Activated naive CD8-positive, alpha-beta T cell treated with anti-CD3 and anti-CD28 coated beads for 36 hours (primary cell): ENCODE measurements at regions not wholly inside any gene's neighbourhood (a gene's known extent, or its start where the extent isn't known, plus 50 kb on each side); places are given as distances from the start of the nearest gene placed in this dataset.

Experiments
- DNase-seq: peaks from one replicate; pipeline ENCODE4 v3.0.0; 2021
- H3K27ac Mint-ChIP-seq: one replicate; pipeline ENCODE4 v1.8.0; 2022; ENCODE audit warnings: mild to moderate bottlenecking, moderate library complexity, mixed read lengths
- H3K27me3 Mint-ChIP-seq: one replicate; pipeline ENCODE4 v1.8.0; 2022; ENCODE audit warnings: mild to moderate bottlenecking, mixed read lengths
- H3K36me3 Mint-ChIP-seq: one replicate; pipeline ENCODE4 v1.8.0; 2021; ENCODE audit warnings: mild to moderate bottlenecking, mixed read lengths
- H3K4me1 Mint-ChIP-seq: one replicate; pipeline ENCODE4 v1.8.0; 2021; ENCODE audit warnings: mixed read lengths
- H3K4me3 Mint-ChIP-seq: one replicate; pipeline ENCODE4 v1.8.0; 2022; ENCODE audit warnings: mild to moderate bottlenecking, moderate library complexity, mixed read lengths
- H3K9me3 Mint-ChIP-seq: one replicate; pipeline ENCODE4 v1.8.0; 2022; ENCODE audit warnings: mixed read lengths

DNA sequence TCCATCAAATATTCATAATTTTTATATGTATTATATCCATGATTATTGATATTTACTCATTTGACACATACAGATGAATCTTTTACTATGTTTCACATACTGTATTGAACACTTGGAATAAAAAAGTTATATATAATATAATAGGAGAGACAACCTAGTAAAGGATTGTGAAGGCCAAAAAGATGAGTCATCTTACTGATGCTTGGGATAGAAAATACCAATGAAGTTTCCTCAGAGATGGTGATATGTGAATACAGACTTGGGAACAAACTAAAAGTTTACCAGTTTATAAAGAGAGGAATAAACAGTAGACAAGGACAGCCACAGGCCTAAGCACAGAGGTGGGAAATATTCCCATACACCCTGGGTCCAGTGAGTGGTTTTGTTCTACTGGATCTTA is 743.9 kb upstream of the FLRT2 start:
- Mint-ChIP-seq H3K4me1 (no peaks in the 10 kb centered on the region), H3K9me3 (peaks cover 2% of the 10 kb centered on the region), H3K36me3 (no peaks in the 10 kb centered on the region), H3K27ac (no peak overlapping the region), H3K27me3 (no peaks in the 10 kb centered on the region), H3K4me3 (no peak overlapping the region)
- no peak for DNase-seq

DNA sequence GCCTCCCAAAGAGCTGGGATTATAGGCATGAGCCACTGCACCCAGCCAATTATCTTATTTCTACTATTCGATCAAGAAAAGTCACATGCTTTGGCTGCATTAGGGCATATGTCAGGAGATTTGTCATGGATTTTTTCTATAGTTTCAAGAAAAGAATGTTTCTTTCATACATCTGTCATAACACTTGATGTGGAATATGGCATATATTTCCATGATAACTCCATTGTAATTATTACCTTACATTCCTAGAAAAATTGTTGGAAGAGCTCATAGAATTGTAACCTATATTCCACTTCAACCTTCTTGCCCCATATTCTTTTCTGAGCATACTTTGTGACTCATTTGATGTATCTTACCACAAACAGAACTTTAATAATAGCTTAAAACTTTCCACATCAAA is 740.9 kb upstream of the FLRT2 start:
- no peak for DNase-seq
- H3K4me1 Mint-ChIP-seq = no peaks in the 10 kb centered on the region
- no peaks in the 10 kb centered on the region for H3K36me3 Mint-ChIP-seq
- H3K27ac Mint-ChIP-seq = no peak overlapping the region
- no peaks in the 10 kb centered on the region for H3K27me3 Mint-ChIP-seq
- peaks cover 2% of the 10 kb centered on the region for H3K9me3 Mint-ChIP-seq
- no peak overlapping the region for H3K4me3 Mint-ChIP-seq

DNA sequence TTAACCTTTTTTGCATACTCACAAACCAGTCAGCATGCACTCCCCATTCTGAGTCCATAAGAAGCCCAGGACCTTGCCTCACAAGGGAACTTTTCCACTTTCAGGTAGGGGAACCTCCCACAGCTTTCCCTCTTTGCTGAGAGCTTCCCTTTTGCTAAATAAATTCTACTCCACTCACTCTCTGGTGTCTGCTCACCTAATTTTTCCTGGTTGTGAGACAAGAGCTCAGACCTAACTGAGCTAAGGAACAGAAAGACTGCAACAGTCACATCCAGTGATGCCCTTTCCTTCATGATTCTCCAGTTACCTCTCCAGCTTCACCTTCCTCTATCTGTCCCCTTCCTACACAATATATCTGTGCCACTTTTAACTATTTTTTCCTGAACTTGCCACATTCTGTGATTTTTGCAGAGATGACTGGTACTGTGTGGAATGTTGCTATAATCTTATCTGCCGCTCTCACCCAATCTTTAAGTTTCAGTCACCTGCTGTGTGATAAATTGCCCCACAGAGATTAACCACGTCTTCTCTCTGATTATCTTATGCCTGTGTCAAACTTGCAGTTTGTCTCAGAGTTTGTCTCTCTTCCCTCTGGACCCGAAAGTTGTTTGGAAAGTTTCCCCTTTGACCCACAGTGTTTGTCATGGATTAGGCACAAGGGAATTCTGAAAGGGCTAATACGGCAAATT is 737.1 kb upstream of the FLRT2 start:
- no peaks in the 10 kb centered on the region for H3K4me1 Mint-ChIP-seq
- no peak for DNase-seq
- no peak overlapping the region for H3K27ac Mint-ChIP-seq
- peaks cover 2% of the 10 kb centered on the region for H3K9me3 Mint-ChIP-seq
- H3K4me3 Mint-ChIP-seq = no peak overlapping the region
- no peaks in the 10 kb centered on the region for H3K27me3 Mint-ChIP-seq
- no peaks in the 10 kb centered on the region for H3K36me3 Mint-ChIP-seq

DNA sequence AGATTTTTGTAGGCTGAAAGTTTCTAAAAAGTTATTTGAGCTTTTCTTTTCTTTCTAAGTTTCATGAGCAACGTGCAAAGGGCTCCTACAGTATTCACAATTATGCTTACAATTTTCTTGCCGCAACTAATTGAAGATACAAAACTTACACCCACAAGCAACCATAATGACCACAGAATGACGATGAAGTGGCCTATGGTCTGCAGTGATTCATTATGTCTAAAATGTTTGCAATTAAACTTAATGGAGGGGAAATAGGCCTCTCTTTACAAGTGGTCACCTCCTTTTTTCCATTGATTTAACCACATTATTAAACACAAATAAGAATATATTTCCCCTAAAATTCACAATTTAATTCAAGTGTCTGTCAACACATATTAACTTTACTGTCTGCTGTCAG is 732.6 kb upstream of the FLRT2 start:
- Mint-ChIP-seq H3K4me3 (no peak overlapping the region), H3K9me3 (peaks cover 4% of the 10 kb centered on the region), H3K27me3 (no peaks in the 10 kb centered on the region), H3K27ac (no peak overlapping the region), H3K4me1 (no peaks in the 10 kb centered on the region), H3K36me3 (no peaks in the 10 kb centered on the region)
- DNase-seq = no peak

DNA sequence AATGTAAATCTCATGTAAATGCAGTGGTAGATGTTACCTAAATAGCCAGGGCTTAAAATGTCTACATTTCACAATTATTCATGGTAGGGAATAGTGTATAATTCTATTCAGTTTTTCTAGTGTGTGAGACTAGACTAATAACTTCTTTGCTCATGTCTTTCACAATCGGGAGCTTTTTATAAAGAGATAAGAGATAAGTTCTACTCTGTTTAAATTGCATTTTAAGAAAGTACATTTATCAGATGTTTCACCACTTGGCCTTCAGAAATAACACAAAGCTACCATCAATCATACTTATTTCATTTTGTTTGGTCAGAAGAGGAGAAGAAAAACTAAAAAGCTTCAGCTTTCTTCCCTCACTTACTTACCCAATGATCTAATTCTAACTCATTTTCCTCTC is 725.5 kb upstream of the FLRT2 start:
- no peak for DNase-seq
- no peaks in the 10 kb centered on the region for H3K9me3 Mint-ChIP-seq
- H3K36me3 Mint-ChIP-seq = no peaks in the 10 kb centered on the region
- H3K4me3 Mint-ChIP-seq = no peak overlapping the region
- H3K27me3 Mint-ChIP-seq = no peaks in the 10 kb centered on the region
- H3K4me1 Mint-ChIP-seq = no peaks in the 10 kb centered on the region
- H3K27ac Mint-ChIP-seq = no peak overlapping the region

DNA sequence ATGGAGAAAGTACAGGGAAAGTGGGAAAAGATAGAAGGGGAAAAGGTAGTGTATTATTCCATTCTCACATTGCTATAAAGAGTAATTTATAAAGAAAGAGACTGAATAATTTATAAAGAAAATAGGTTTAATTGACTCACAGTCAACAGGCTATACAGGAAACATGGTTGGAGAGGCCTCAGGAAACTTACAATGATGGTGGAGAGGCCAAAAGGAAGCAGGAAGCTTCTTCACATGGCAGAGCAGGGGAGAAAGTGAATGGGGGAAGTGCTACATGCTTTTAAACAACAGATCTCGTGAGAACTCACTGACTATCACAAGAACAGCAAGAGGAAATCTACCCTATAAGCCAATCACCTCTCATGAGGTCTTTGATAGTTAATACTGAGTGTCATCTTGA is 725.0 kb upstream of the FLRT2 start:
- Mint-ChIP-seq H3K9me3 (peaks cover 2% of the 10 kb centered on the region), H3K27me3 (no peaks in the 10 kb centered on the region), H3K36me3 (no peaks in the 10 kb centered on the region), H3K4me3 (no peak overlapping the region), H3K4me1 (no peaks in the 10 kb centered on the region), H3K27ac (no peak overlapping the region)
- DNase-seq = no peak

DNA sequence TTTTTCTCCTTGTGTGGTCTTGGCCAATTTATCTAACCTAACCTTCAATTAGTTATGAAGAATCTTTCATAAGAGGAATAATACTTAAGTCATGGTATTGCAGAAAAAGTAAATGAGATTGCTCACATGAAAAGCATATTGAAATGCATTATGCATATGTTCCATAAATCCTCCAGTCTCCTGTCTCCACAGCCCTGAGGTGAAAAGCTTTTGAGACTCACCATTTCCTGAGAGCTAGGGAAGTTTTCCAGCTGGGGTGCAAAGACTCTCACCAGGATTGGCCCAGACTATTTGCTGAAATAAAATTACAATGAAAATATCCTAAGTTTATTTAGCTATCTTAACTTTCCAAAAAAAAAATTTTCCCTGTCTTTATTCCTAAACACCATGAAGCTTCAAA is 723.8 kb upstream of the FLRT2 start:
- no peaks in the 10 kb centered on the region for H3K27me3 Mint-ChIP-seq
- peaks cover 4% of the 10 kb centered on the region for H3K9me3 Mint-ChIP-seq
- no peak overlapping the region for H3K27ac Mint-ChIP-seq
- no peaks in the 10 kb centered on the region for H3K4me1 Mint-ChIP-seq
- no peak for DNase-seq
- no peak overlapping the region for H3K4me3 Mint-ChIP-seq
- H3K36me3 Mint-ChIP-seq = no peaks in the 10 kb centered on the region

DNA sequence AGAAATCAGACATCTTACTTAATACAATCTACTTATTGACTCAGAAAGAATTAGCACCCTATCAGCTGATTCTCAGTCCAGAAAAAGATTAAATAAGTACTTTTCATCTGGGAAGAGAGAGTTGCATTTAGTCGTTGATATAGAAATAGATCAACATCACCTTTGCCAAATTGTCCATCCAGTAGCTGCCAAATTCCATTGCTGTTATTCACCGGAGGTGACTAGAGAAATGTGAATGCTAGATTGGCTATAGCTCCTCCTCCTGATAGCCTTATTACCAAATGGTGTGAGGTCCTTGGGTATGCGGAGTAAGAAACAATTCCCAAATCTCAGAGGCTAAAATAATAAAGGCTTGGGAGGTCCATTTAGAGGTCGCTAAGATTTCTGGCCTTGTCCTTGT is 723.3 kb upstream of the FLRT2 start:
- H3K27ac Mint-ChIP-seq = no peak overlapping the region
- peaks cover 5% of the 10 kb centered on the region for H3K9me3 Mint-ChIP-seq
- no peaks in the 10 kb centered on the region for H3K27me3 Mint-ChIP-seq
- H3K36me3 Mint-ChIP-seq = no peaks in the 10 kb centered on the region
- H3K4me1 Mint-ChIP-seq = no peaks in the 10 kb centered on the region
- H3K4me3 Mint-ChIP-seq = no peak overlapping the region
- no peak for DNase-seq

DNA sequence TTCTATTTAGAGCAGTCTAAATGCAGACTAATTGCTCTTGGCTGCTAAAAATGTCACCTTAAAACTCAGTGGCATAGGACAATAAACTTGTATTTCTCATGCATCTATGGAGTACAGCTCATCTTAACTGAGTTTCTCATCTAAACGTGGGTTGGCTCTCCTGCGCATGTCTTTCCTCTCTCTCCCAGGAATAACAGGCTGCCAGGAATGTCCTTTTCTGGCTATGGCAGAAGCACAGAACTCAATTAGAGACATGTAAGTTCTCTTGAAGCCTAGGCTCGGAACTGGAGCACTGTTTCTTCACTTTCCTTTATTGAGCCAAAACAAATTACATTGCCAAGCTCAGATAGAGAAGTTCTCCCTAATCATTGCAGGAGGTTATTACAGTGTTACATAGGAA is 722.3 kb upstream of the FLRT2 start:
- Mint-ChIP-seq H3K27me3 (no peaks in the 10 kb centered on the region), H3K36me3 (no peaks in the 10 kb centered on the region), H3K4me3 (no peak overlapping the region), H3K4me1 (no peaks in the 10 kb centered on the region), H3K27ac (no peak overlapping the region), H3K9me3 (peaks cover 8% of the 10 kb centered on the region)
- no peak for DNase-seq

DNA sequence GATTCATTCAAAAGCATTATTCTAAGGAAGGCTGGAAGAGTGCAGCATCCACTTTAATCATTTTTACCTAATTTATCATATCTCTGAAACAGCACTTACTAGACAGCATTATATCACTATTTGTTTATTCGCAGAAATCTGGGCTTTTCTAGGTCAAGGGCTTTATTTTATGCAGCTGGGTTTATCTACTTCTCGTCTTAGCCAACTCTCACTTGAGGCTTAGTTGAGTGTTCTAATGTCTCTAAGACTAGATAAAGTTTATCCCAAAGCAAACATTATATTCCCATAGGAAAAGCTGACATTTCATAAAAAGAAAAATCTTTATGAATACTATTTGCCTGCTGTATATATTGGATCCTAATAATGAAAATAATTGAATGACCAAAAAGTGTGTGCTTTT is 720.8 kb upstream of the FLRT2 start:
- peaks cover 8% of the 10 kb centered on the region for H3K9me3 Mint-ChIP-seq
- no peaks in the 10 kb centered on the region for H3K4me1 Mint-ChIP-seq
- H3K27ac Mint-ChIP-seq = no peak overlapping the region
- no peak overlapping the region for H3K4me3 Mint-ChIP-seq
- no peaks in the 10 kb centered on the region for H3K36me3 Mint-ChIP-seq
- DNase-seq = no peak
- H3K27me3 Mint-ChIP-seq = no peaks in the 10 kb centered on the region

DNA sequence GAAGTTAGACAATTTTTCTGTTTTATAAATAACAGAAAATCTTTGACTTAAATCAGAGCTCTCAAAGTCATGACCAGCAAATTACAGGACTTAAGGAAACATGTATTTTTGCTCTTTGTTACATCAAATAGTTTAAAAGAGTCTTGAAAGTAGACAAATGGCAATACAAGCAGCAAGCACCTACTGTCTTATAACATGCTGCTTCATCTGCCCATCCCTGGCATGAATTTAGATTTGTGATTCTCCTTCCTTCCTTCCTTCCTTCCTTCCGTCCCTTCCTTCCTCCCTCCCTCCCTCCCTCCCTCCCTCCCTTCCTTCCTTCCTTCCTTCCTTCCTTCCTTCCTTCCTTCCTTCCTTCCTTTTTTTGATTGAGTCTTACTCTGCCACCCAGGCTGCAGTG is 715.6 kb upstream of the FLRT2 start:
- Mint-ChIP-seq H3K36me3 (no peaks in the 10 kb centered on the region), H3K4me3 (no peak overlapping the region), H3K27ac (no peak overlapping the region), H3K9me3 (peaks cover 13% of the 10 kb centered on the region), H3K4me1 (no peaks in the 10 kb centered on the region), H3K27me3 (no peaks in the 10 kb centered on the region)
- DNase-seq = no peak

DNA sequence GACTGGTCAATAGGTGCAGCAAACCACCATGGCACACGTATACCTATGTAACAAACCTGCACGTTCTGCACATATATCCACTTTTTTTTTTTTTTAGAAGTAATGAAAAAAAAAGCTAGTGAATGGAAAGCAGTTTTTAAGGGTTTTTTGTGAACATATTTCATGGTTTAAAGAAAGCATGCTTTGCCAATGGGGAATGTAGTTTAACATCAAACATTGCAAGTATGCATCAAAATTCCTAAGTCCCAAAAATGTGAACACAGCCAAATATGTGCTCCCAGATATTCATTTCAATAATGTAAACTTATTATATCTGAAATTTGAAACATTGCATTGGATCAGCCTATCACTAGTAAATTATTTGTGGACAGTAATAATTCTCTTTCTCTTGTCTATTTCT is 710.4 kb upstream of the FLRT2 start:
- Mint-ChIP-seq H3K9me3 (peaks cover 7% of the 10 kb centered on the region), H3K4me3 (no peak overlapping the region), H3K27ac (no peak overlapping the region), H3K4me1 (no peaks in the 10 kb centered on the region), H3K27me3 (no peaks in the 10 kb centered on the region), H3K36me3 (no peaks in the 10 kb centered on the region)
- no peak for DNase-seq

DNA sequence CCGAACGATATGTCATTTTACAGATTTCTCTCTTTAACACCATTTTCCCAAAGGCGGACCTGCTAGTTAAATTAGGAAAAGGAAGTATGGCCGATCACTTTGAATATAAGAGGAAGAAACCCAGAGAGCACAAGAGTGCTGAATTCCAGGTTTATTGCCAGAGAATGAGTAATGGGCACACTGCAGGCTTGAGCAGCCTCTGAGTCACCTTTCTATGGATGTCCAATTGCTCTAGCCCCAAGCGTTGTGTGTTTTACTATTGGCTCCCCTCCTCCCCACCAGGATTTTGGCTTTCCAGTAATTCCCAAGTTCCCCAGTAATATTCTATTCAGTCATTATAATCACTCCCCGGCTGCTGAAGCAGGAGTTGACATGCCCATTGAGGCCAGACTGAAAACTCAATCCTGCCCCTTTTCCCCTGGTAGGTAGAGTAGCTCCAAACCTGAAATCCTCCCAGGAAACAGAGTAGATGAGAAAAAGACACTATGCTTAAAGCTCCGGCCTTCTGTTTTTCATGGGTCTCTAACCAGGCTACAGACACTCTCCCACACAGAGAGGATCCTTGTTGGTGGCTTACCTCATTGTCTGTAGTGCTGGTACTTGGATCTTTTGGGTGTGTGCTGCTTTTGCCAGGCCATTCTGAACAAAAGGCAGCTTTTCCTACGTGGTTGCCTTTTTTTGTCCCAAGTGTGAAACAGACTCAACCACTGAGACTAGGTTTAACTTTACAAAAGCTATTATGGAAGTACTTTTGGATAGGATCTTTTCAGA is 704.3 kb upstream of the FLRT2 start:
- no peak for DNase-seq
- peaks cover 4% of the 10 kb centered on the region for H3K9me3 Mint-ChIP-seq
- no peaks in the 10 kb centered on the region for H3K36me3 Mint-ChIP-seq
- H3K27ac Mint-ChIP-seq = no peak overlapping the region
- H3K27me3 Mint-ChIP-seq = no peaks in the 10 kb centered on the region
- H3K4me3 Mint-ChIP-seq = no peak overlapping the region
- H3K4me1 Mint-ChIP-seq = no peaks in the 10 kb centered on the region

DNA sequence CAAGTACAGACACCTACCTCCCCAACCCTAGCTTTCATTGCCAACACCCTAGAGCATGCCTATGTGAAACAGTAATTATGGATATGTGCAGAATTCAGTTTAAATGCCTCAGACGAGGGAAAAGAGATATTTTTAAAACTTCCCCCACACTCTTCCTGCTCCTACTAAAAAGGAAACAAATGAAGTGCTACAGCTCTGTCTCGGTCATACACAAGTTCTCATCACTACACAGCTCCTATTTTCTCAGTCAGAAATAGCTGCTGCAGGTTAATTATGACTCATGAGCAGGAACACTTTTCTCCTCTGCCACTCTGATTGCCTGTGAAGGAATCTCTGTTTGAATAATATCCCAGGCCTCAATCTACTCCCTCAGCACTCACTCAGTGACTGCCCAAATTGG is 703.6 kb upstream of the FLRT2 start:
- Mint-ChIP-seq H3K27me3 (no peaks in the 10 kb centered on the region), H3K27ac (no peak overlapping the region), H3K4me3 (no peak overlapping the region), H3K36me3 (no peaks in the 10 kb centered on the region), H3K4me1 (no peaks in the 10 kb centered on the region), H3K9me3 (peaks cover 4% of the 10 kb centered on the region)
- DNase-seq = no peak

DNA sequence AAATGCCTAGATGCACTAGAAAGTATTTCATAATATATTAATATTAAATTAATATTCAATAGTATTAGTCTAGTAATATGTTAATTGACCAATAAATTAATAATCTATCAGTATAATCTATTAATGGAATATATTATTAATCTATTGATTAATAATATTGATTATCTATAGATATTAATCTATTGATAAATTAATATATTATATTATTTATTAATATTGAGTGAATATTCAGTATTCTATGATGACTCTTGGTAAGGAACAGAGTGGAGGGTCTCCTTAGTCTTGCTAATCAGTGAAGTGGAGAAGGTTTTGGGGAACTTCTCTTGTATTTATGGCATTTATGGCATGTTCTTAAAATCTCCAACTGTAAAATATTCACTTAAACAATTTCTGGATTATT is 679.3 kb upstream of the FLRT2 start:
- H3K27ac Mint-ChIP-seq = no peak overlapping the region
- no peak overlapping the region for H3K4me3 Mint-ChIP-seq
- H3K36me3 Mint-ChIP-seq = no peaks in the 10 kb centered on the region
- DNase-seq = no peak
- H3K4me1 Mint-ChIP-seq = no peaks in the 10 kb centered on the region
- no peaks in the 10 kb centered on the region for H3K27me3 Mint-ChIP-seq
- H3K9me3 Mint-ChIP-seq = peaks cover 12% of the 10 kb centered on the region
